ENCODE measurements at regions not wholly inside any gene's neighbourhood (a gene's known extent, or its start where the extent isn't known, plus 50 kb on each side); places are given as distances from the start of the nearest gene placed in this dataset.

- no peak for TF ChIP-seq CTCF (IDR thresholded peaks at IDR 0.05)
- no peak for TF ChIP-seq POLR2A (IDR thresholded peaks at IDR 0.05)
Observed at GRCh38 chr17:34858591-34859565, 102.4 kb downstream of the CCT6B start.
